ENCODE measurements at regions not wholly inside any gene's neighbourhood (a gene's known extent, or its start where the extent isn't known, plus 50 kb on each side); places are given as distances from the start of the nearest gene placed in this dataset.

DNA sequence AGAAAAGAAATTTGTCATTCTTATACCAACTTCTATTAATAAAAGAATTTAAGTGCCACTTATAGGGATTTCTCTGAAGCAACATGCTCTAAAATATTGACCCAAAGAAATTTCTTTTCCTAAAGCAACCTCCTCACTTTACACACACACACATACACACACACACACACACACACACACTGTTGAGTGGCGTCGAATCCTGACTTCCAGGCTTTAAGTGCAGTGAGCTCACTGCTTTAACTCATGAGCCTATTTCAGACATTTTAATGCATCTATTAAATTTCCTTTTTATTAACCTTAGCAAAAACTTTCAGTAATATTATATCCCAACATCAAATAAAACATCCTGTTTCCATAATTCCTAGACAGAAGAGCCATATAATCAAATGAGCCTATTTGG is 229.1 kb upstream of the ACVR2A start:
- no peak for DNase-seq
- intact Hi-C loops (cut with DNase I) = no loop called here
- no peaks in the 10 kb centered on the region for H3K36me3 ChIP-seq
- WGBS, 3 donors = 81 to 86% (median 84%) methylated on average over 2 of the region's 2 CpGs
- H3K4me3 ChIP-seq = no peak overlapping the region
- no peaks in the 10 kb centered on the region for H3K27me3 ChIP-seq
- no peak overlapping the region for H3K27ac ChIP-seq
- H3K4me1 ChIP-seq (ENCODE audit: insufficient read depth) = no peaks in the 10 kb centered on the region
- H3K9me3 ChIP-seq = no peaks in the 10 kb centered on the region
- TF ChIP-seq POLR2A (IDR thresholded peaks at IDR 0.05) = no peak
- TF ChIP-seq, protein P1, sequence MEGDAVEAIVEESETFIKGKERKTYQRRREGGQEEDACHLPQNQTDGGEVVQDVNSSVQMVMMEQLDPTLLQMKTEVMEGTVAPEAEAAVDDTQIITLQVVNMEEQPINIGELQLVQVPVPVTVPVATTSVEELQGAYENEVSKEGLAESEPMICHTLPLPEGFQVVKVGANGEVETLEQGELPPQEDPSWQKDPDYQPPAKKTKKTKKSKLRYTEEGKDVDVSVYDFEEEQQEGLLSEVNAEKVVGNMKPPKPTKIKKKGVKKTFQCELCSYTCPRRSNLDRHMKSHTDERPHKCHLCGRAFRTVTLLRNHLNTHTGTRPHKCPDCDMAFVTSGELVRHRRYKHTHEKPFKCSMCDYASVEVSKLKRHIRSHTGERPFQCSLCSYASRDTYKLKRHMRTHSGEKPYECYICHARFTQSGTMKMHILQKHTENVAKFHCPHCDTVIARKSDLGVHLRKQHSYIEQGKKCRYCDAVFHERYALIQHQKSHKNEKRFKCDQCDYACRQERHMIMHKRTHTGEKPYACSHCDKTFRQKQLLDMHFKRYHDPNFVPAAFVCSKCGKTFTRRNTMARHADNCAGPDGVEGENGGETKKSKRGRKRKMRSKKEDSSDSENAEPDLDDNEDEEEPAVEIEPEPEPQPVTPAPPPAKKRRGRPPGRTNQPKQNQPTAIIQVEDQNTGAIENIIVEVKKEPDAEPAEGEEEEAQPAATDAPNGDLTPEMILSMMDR (IDR thresholded peaks at IDR 0.05) = no peak
- TF ChIP-seq EP300 (IDR thresholded peaks at IDR 0.05) = no peak

DNA sequence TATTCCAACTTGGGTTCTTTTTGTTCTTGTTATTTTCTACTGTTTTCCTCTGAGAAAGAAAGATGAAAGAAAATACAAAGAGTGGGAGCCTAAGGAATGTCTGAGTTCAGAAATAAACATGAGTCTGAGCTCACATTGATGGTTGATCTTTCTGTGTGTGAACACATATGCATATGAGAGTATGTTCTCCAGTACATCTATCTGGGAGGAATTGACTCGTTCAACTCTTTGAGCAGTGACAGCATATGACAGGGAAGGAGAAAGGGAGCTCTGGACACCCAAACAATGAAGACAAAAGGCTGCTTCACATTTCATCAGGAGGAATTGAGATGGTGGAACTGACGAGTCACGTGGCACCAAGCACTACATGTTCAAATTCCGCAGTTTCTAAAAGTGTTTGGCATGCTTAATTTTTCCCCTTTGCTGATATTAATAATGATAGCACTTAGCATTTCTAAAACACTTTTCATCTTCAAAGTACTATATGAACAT is 229.8 kb upstream of the ACVR2A start:
- intact Hi-C loops (cut with DNase I) = no loop called here
- no peaks in the 10 kb centered on the region for H3K36me3 ChIP-seq
- H3K27ac ChIP-seq = no peak overlapping the region
- 86 to 92% (median 87%) methylated on average over 4 of the region's 4 CpGs for WGBS, 3 donors
- H3K4me1 ChIP-seq (ENCODE audit: insufficient read depth) = no peaks in the 10 kb centered on the region
- no peaks in the 10 kb centered on the region for H3K27me3 ChIP-seq
- H3K9me3 ChIP-seq = no peaks in the 10 kb centered on the region
- no peak for TF ChIP-seq EP300 (IDR thresholded peaks at IDR 0.05)
- TF ChIP-seq POLR2A (IDR thresholded peaks at IDR 0.05) = no peak
- TF ChIP-seq, protein P1 (IDR thresholded peaks at IDR 0.05) = no peak
- DNase-seq = no peak
- H3K4me3 ChIP-seq = no peak overlapping the region

DNA sequence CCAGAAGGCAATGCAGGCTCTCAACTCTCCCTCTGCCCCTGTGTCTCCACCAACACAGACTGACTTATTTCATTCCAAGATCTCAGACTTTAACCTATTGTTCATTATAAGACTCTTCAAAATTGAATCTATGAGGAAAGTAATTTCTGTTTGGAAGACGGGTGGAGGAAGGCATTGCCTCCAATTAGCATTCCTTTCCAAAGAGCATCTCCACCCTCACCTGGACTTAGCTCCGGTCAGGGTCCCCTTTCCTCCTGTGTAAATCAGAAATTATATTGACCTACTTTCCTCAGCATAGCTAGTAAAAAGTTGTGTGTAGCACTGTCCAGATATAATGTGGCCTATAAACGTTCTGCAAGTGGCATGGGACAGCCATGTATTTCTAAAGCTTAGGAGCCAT is 230.4 kb upstream of the ACVR2A start:
- 59 to 61% (median 60%) methylated on average over 3 of the region's 3 CpGs for WGBS, 3 donors
- intact Hi-C loops (cut with DNase I) = no loop called here
- Histone ChIP-seq H3K4me1 (ENCODE audit: insufficient read depth) (no peaks in the 10 kb centered on the region), H3K9me3 (no peaks in the 10 kb centered on the region), H3K36me3 (no peaks in the 10 kb centered on the region), H3K27ac (no peak overlapping the region), H3K27me3 (no peaks in the 10 kb centered on the region), H3K4me3 (no peak overlapping the region)
- DNase-seq = no peak
- TF ChIP-seq, protein P1 (IDR thresholded peaks at IDR 0.05) = no peak
- TF ChIP-seq EP300 (IDR thresholded peaks at IDR 0.05) (no peak), POLR2A (IDR thresholded peaks at IDR 0.05) (no peak)

DNA sequence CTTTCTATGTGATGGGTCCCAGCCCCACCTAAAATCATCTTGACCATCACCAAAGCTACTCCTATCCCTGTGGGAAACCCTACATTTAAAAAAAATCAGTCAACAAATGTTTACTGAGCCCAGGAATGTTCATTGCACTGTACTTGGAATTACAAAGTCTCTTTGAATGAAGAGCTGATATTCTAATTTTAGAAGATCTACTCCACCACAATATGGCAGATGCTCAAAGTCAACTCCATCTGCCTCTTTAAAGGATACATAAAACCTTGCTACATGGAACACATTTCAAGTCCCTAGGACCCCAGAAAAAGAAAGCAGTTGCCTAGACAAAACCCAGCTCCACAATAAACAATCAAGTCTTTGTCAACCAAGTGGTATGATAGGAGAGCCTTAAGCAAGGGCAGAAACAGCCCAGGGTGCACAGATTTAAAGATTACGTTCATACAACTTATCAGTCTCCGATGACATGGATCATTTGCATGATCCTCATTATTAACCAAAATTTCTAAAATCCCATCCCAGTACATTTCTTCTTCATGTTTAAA is 234.3 kb upstream of the ACVR2A start:
- Histone ChIP-seq H3K36me3 (no peaks in the 10 kb centered on the region), H3K27ac (no peak overlapping the region), H3K27me3 (no peaks in the 10 kb centered on the region), H3K4me3 (no peak overlapping the region), H3K4me1 (ENCODE audit: insufficient read depth) (no peaks in the 10 kb centered on the region), H3K9me3 (no peaks in the 10 kb centered on the region)
- no peak for DNase-seq
- 90 to 99% (median 92%) methylated on average over 2 of the region's 2 CpGs for WGBS, 3 donors
- intact Hi-C loops (cut with DNase I) = no loop called here
- TF ChIP-seq POLR2A (IDR thresholded peaks at IDR 0.05) (no peak), EP300 (IDR thresholded peaks at IDR 0.05) (no peak)
- TF ChIP-seq, protein P1 (IDR thresholded peaks at IDR 0.05) = no peak
